Heart right ventricle (tissue), 16 donors: ENCODE measurements at regions not wholly inside any gene's neighbourhood (a gene's known extent, or its start where the extent isn't known, plus 50 kb on each side); places are given as distances from the start of the nearest gene placed in this dataset.

Experiments
- ATAC-seq, 8 donors: fragments of 200-7000 bp; cut with Tn5 transposase; one replicate each; pipeline ENCODE4 v1.9.1; 2020; ENCODE audit warnings: mild to moderate bottlenecking in 8 of 8, moderate library complexity in 8 of 8, moderate number of reproducible peaks in 1 of 8
- DNase-seq, 2 donors: peaks; one replicate each; pipeline ENCODE4 v3.0.0-alpha.2; 2020
- H3K27ac ChIP-seq, 10 donors: fragments of 200-600 bp; sonication (generic) in 2 of 10; one replicate each; pipeline versions ENCODE4 v1.5.0 to v1.8.0; 2020 to 2022; ENCODE audit warnings: mild to moderate bottlenecking in 3 of 10
- H3K27me3 ChIP-seq, 7 donors: fragments of 200-600 bp; one replicate each; pipeline ENCODE4 v1.8.0; 2021 to 2022; ENCODE audit warnings: mild to moderate bottlenecking in 2 of 7
- H3K36me3 ChIP-seq, 9 donors: fragments of 200-600 bp; sonication (generic) in 1 of 9; one replicate each; pipeline versions ENCODE4 v1.5.0 to v1.8.0; 2020 to 2022; ENCODE audit warnings: mild to moderate bottlenecking in 2 of 9
- H3K4me1 ChIP-seq, 9 donors: fragments of 200-600 bp; sonication (generic) in 1 of 9; one replicate each; pipeline versions ENCODE4 v1.5.0 to v1.8.0; 2020 to 2022; ENCODE audit warnings: mild to moderate bottlenecking in 4 of 9
- H3K4me3 ChIP-seq, 10 donors: fragments of 200-600 bp; sonication (generic) in 2 of 10; one replicate each; pipeline versions ENCODE4 v1.5.0 to v1.8.0; 2020 to 2022; ENCODE audit warnings: mild to moderate bottlenecking in 7 of 10, moderate library complexity in 2 of 10
- H3K9me3 ChIP-seq, 11 donors: fragments of 200-600 bp in 10 of 11; sonication (generic) in 2 of 11; one replicate each; pipeline versions ENCODE4 v1.5.0 to v1.8.0; 2013 to 2022; ENCODE audit warnings: mild to moderate bottlenecking in 2 of 11, control low read depth in 1 of 11, moderate library complexity in 1 of 11
- CTCF ChIP-seq, 9 donors: fragments of 200-600 bp; sonication (generic) in 2 of 9; IDR thresholded peaks; one replicate each; pipeline versions ENCODE4 v1.5.0 to v1.8.0; 2021 to 2022; ENCODE audit warnings: antibody characterized with exemption in 9 of 9, mild to moderate bottlenecking in 5 of 9, moderate library complexity in 1 of 9
- WGBS, 2 donors: extraction: QIAGEN DNeasy Blood & Tissue Kit; methylation state at CpG; one replicate each; pipeline ENCODE4 v1.1.7; 2013; ENCODE audit warnings: inconsistent platforms in 1 of 2; 5-methylcytosine and 5-hydroxymethylcytosine counted together
- intact Hi-C, 10 donors: fragments of 100-400 bp; cut with DNase I; formaldehyde crosslinking; loops; one replicate each; pipeline versions ENCODE4 v1.11.1 to v1.14.2; 2022
- donor health status: Arrhythmogenic right ventricular cardiomyopathy.
- donor health status: ischemic (EF 13 %, LVEDD 7.1; RV severe dilation, severe dysfunction).
- donor health status: healthy with polysubstance abuse.
- donor health status: DM: no; HTN: yes; CAD: no.
- donor health status: DM: no; HTN: no; CAD: no.
- donor health status: ischemic (EF 25% LVEDD 6.9; RV normal size, moderate dysfunction).
- donor health status: ischemic (EF 25% LVEDD 5.7; RV mildly dilated, moderate dysfunction).
- donor health status: healthy.
- donor health status: DM: yes; HTN: yes; CAD: no.
- donor health status: Ischemic cardiomyopathy.
- donor health status: ischemic (EF 35%, LVEDD 5.7; RV mildly dilated, moderate dysfunction).
- donor health status: nonischemic (EF 11% LVEDD 7.7; RV severe dilation, severe dysfunction).
- donor health status: DM: yes; HTN: yes; CAD: no.
- donor health status: PGD.
- donor health status: ischemic (EF 29% LVEDD 5.4; RV normal size, mild dysfunction).
- donor health status: nonischemic (EF 23%, LVEDD 6.1; RV moderate dilation, normal function).

- 86 to 88% methylated on average over 4 of the region's 4 CpGs for WGBS, 2 donors
- TF ChIP-seq CTCF (IDR thresholded peaks at IDR 0.05) = no peak
- intact Hi-C loops = no loop called here
- ATAC-seq (no peak), DNase-seq (no peak)
- Histone ChIP-seq H3K27ac (no peak overlapping the region), H3K4me1 (no peaks in the 10 kb centered on the region), H3K4me3 (no peak overlapping the region), H3K36me3 (no peaks in the 10 kb centered on the region), H3K9me3 (peaks cover 0 to 54% (median 7%) of the 10 kb centered on the region in 11 donors), H3K27me3 (no peaks in the 10 kb centered on the region)
Observed at GRCh38 chr10:754914-755313, 65.4 kb upstream of the DIP2C start.

- Histone ChIP-seq H3K27ac (no peak overlapping the region), H3K36me3 (no peaks in the 10 kb centered on the region), H3K4me1 (no peaks in the 10 kb centered on the region), H3K9me3 (peaks cover 0 to 48% (median 5%) of the 10 kb centered on the region in 11 donors), H3K4me3 (no peak overlapping the region), H3K27me3 (no peaks in the 10 kb centered on the region)
- ATAC-seq = no peak
- no peak for DNase-seq
- intact Hi-C loops = no loop called here
- TF ChIP-seq CTCF (IDR thresholded peaks at IDR 0.05) = no peak
- 78 to 89% methylated on average over 6 of the region's 6 CpGs for WGBS, 2 donors
Observed at GRCh38 chr10:753530-753929, 64.1 kb upstream of the DIP2C start.

GRCh38 chr10:740936-741431 is 51.5 kb upstream of the DIP2C start:
- peaks cover 0 to 41% (median 13%) of the 10 kb centered on the region in 7 donors for H3K27me3 ChIP-seq
- intact Hi-C loops = no loop called here
- ATAC-seq = no peak

GRCh38 chr10:739403-739802 is 49.9 kb upstream of the DIP2C start:
- DNase-seq = no peak

More at GRCh38 chr10:740936-741431, 51.5 kb upstream of the DIP2C start:
- H3K4me1 ChIP-seq = no peaks in the 10 kb centered on the region
- no peaks in the 10 kb centered on the region for H3K36me3 ChIP-seq
- peaks cover 0 to 6% (median 0%) of the 10 kb centered on the region in 11 donors for H3K9me3 ChIP-seq
- no peak overlapping the region for H3K4me3 ChIP-seq
- 87 to 92% methylated on average over 8 of the region's 8 CpGs for WGBS, 2 donors
- no peak for DNase-seq
- no peak for TF ChIP-seq CTCF (IDR thresholded peaks at IDR 0.05)
- no peak overlapping the region for H3K27ac ChIP-seq

More at GRCh38 chr10:739403-739802, 49.9 kb upstream of the DIP2C start:
- H3K4me1 ChIP-seq = no peaks in the 10 kb centered on the region
- 86 to 92% methylated on average over 3 of the region's 3 CpGs for WGBS, 2 donors
- no peak for TF ChIP-seq CTCF (IDR thresholded peaks at IDR 0.05)
- H3K36me3 ChIP-seq = no peaks in the 10 kb centered on the region
- peaks cover 0 to 41% (median 13%) of the 10 kb centered on the region in 7 donors for H3K27me3 ChIP-seq
- intact Hi-C loops = no loop called here
- no peak for ATAC-seq
- H3K27ac ChIP-seq = no peak overlapping the region
- peaks cover 0 to 3% (median 0%) of the 10 kb centered on the region in 11 donors for H3K9me3 ChIP-seq
- no peak overlapping the region for H3K4me3 ChIP-seq
